Common myeloid progenitor, CD34-positive (primary cell): ENCODE measurements at regions not wholly inside any gene's neighbourhood (a gene's known extent, or its start where the extent isn't known, plus 50 kb on each side); places are given as distances from the start of the nearest gene placed in this dataset.

Experiments used
- CTCF ChIA-PET: fragments of 350-600 bp; sonication (Branson Sonifier 250); formaldehyde crosslinking; loops from one replicate; lab custom pipeline; 2021; ENCODE audit warnings: antibody characterized with exemption; lab: Charles Lee
- POLR2A ChIA-PET: fragments of 350-600 bp; sonication (Branson Sonifier 250); formaldehyde crosslinking; loops from one replicate; lab custom pipeline; 2021; ENCODE audit warnings: antibody characterized with exemption; lab: Charles Lee
- DNase-seq, 3 donors: peaks; one replicate each; pipeline versions ENCODE4 v3.0.0 to v3.0.0-alpha.2; 2013
- H3K27ac ChIP-seq, 2 experiments: 1 replicate in 1 of 2; 2 replicates in 1 of 2; pipeline ENCODE4 v1.7.0; 2013; ENCODE audit warnings: inconsistent platforms in 2 of 2, low read length in 2 of 2, mild to moderate bottlenecking in 2 of 2, low read depth in 1 of 2, moderate library complexity in 1 of 2; ENCODE audit not compliant: severe bottlenecking in 2 of 2, insufficient read depth in 1 of 2, poor library complexity in 1 of 2
- H3K27me3 ChIP-seq, 5 experiments: replicated peaks in 2 of 5; 1 replicate in 3 of 5; 2 replicates in 2 of 5; pipeline versions ENCODE4 v1.6.1 to v1.7.0; 2013; ENCODE audit warnings: low read length in 4 of 5, mild to moderate bottlenecking in 2 of 5, moderate library complexity in 2 of 5, inconsistent platforms in 1 of 5; ENCODE audit not compliant: insufficient read depth in 5 of 5, control insufficient read depth in 4 of 5
- H3K36me3 ChIP-seq, 4 experiments: 1 replicate in 2 of 4; 2 replicates in 2 of 4; pipeline versions ENCODE4 v1.6.1 to v1.7.0; 2013; ENCODE audit warnings: low read length in 3 of 4, control low read depth in 1 of 4, mild to moderate bottlenecking in 1 of 4; ENCODE audit not compliant: control insufficient read depth in 4 of 4, insufficient read depth in 4 of 4
- H3K4me1 ChIP-seq, 4 experiments: 1 replicate in 3 of 4; 2 replicates in 1 of 4; pipeline versions ENCODE4 v1.6.1 to v1.7.1; 2013; ENCODE audit warnings: low read length in 3 of 4, mild to moderate bottlenecking in 3 of 4, control low read depth in 1 of 4, inconsistent platforms in 1 of 4, moderate library complexity in 1 of 4; ENCODE audit not compliant: control insufficient read depth in 4 of 4, insufficient read depth in 4 of 4; ENCODE audit errors: control extremely low read depth in 1 of 4
- H3K4me3 ChIP-seq, 7 experiments: 1 replicate in 4 of 7; 2 replicates in 3 of 7; pipeline versions ENCODE4 v1.5.1 to v1.7.0; 2013; ENCODE audit warnings: mild to moderate bottlenecking in 7 of 7, low read length in 6 of 7, moderate library complexity in 6 of 7, inconsistent platforms in 2 of 7, low read depth in 2 of 7, control low read depth in 1 of 7; ENCODE audit not compliant: insufficient read depth in 4 of 7, control insufficient read depth in 1 of 7; ENCODE audit errors: extremely low read depth in 1 of 7
- H3K9me3 ChIP-seq, 5 experiments: 1 replicate in 4 of 5; 2 replicates in 1 of 5; pipeline versions ENCODE4 v1.6.1 to v1.7.1; 2013; ENCODE audit warnings: low read length in 4 of 5, mild to moderate bottlenecking in 2 of 5, inconsistent platforms in 1 of 5, low read depth in 1 of 5, moderate library complexity in 1 of 5; ENCODE audit not compliant: control insufficient read depth in 4 of 5, insufficient read depth in 2 of 5; ENCODE audit errors: control extremely low read depth in 1 of 5
- WGBS: methylation state at CpG from one replicate; pipeline ENCODE4 v1.1.5; 2013; ENCODE audit not compliant: insufficient coverage; 5-methylcytosine and 5-hydroxymethylcytosine counted together

DNA sequence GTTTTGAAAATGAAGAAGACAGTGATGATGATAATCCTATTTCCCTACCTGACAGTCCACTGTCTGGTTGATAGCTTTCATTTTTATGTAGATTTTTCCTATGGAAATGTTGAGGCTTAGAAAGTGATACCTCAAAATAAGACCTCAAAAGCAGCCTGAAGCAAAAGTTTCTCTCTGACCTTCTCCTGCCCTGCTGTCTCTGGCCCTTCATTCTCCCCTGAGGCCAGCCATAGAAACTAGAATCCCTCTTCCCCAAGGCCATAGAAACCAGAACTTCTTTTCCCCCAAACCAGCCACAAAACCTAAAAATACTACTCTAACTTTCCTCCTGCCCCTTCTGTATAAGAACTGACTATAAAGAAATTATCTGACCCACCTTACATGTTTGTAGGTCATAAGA, 52.6 kb upstream of the GCM1 start:
- Histone ChIP-seq H3K4me3 (no peak overlapping the region), H3K9me3 (no peaks in the 10 kb centered on the region), H3K4me1 (peaks cover 0 to 3% (median 0%) of the 10 kb centered on the region in 4 experiments), H3K27me3 (no peaks in the 10 kb centered on the region), H3K36me3 (no peaks in the 10 kb centered on the region), H3K27ac (no peak overlapping the region)
- POLR2A ChIA-PET: no interaction called here
- CTCF ChIA-PET: no interaction called here
- no peak for DNase-seq

DNA sequence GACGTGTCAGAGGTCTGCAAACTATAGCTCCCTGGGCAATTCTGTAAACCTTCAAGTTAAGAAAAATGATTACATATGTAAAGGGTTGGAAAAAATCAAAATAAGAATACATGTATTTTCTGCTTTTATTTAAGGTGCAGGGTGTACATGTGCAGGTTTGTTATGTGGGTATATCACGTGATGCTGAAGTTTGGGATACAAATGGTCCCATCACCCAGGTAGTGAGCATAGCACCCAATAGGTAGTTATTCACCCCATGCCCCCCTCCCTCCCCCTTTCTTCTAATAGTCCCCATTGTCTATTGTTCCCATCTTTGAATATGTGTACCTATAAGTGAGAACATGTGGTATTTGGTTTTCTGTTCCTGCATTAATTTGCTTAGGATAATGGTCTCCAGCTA, 51.1 kb upstream of the GCM1 start:
- WGBS: no CpG with 5 or more reads among the region's 2 CpGs
- H3K36me3 ChIP-seq: no peaks in the 10 kb centered on the region
- no peaks in the 10 kb centered on the region for H3K27me3 ChIP-seq
- CTCF ChIA-PET: no interaction called here
- DNase-seq: no peak
- peaks cover 0 to 3% (median 0%) of the 10 kb centered on the region in 4 experiments for H3K4me1 ChIP-seq
- H3K4me3 ChIP-seq: no peak overlapping the region
- H3K9me3 ChIP-seq: no peaks in the 10 kb centered on the region
- POLR2A ChIA-PET: interaction anchor here (0.6 kb wide), 1 partner anchor 897 kb away, joined by 3 read pairs; no protein-coding TSS in a partner anchor
- H3K27ac ChIP-seq: no peak overlapping the region

DNA sequence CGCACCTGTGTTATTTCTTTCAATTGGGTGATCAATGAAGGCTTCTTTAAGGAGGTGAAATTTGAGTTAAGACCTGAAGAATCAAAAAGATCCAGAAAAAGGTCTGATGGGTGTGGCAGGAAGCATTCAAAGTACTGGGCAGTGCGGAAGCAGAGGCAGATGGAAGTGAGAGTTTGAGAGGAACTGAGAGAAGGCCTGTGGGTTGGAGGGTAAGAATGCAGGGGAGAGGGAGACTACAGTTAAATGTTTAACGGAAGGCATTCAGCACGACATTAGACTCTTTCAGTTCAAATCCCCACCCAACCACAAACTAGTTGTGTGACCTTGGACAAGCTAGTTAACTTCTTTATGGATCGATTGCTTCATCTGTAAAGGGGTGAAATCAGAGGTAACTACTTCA, 50.5 kb upstream of the GCM1 start:
- no peak for DNase-seq
- 87% methylated on average over 2 of the region's 5 CpGs for WGBS
- Histone ChIP-seq H3K4me1 (peaks cover 0 to 3% (median 0%) of the 10 kb centered on the region in 4 experiments), H3K27me3 (no peaks in the 10 kb centered on the region), H3K27ac (no peak overlapping the region), H3K36me3 (no peaks in the 10 kb centered on the region), H3K9me3 (no peaks in the 10 kb centered on the region), H3K4me3 (no peak overlapping the region)
- CTCF ChIA-PET: no interaction called here
- POLR2A ChIA-PET: no interaction called here
